ENCODE measurements at regions not wholly inside any gene's neighbourhood (a gene's known extent, or its start where the extent isn't known, plus 50 kb on each side); places are given as distances from the start of the nearest gene placed in this dataset.

DNA sequence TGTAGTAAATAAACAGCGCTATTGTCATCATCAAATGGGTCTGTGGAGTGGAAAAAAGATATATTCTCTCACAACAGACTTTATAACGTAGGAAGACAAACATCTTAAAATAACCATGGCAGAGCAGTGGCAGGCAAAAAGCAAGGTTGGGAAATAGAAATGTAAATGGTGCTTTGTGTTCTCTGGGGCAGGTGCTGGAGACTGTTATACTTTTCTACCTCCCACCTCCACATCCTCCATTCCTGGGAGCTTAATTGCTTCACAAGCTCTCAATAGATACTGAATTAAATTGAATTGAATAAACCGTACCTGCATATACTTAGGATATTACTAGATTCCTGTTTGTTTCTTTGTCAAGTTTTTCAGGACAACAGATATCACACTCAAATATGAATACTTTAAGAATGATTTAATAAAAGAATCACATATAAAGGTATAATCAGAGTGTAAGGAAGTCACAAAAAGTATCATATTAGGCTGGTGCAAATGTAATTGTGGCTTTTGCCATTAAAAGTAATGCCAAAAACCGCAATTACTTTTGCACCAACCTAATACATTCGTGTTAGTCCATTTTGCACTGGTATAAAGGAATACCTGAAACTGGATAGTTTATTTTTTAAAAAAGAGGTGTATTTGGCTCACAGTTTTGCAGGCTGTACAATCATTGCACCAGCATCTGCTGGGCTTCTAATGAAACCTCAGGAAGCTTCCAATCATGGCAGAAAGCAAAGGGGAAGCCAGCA lies 367.3 kb downstream of the GRIA2 start:
- TF ChIP-seq POLR2AphosphoS5 (IDR thresholded peaks at IDR 0.05; ENCODE audit: low read depth, low read length) (no peak), PAX5 (IDR thresholded peaks at IDR 0.05; ENCODE audit: insufficient read depth, low read length, severe bottlenecking) (no peak), SPI1 (IDR thresholded peaks at IDR 0.05; ENCODE audit: low read depth, low read length) (no peak), POU2F2 (IDR thresholded peaks at IDR 0.05; ENCODE audit: low read depth, low read length) (no peak), POLR2A (IDR thresholded peaks at IDR 0.05; ENCODE audit: low read depth, low read length) (no peak), TAF1 (IDR thresholded peaks at IDR 0.05; ENCODE audit: low read depth, low read length) (no peak)
- FAIRE-seq (no peak), DNase-seq (ENCODE audit: insufficient read length, low spot score) (no peak)

GRCh38 chr4:157582141-157582540 lies 361.6 kb downstream of the GRIA2 start:
- no peak for FAIRE-seq
- TF ChIP-seq POLR2A (IDR thresholded peaks at IDR 0.05; ENCODE audit: low read depth, low read length) (no peak), POLR2AphosphoS5 (IDR thresholded peaks at IDR 0.05; ENCODE audit: low read depth, low read length) (no peak), PAX5 (IDR thresholded peaks at IDR 0.05; ENCODE audit: insufficient read depth, low read length, severe bottlenecking) (no peak), TAF1 (IDR thresholded peaks at IDR 0.05; ENCODE audit: low read depth, low read length) (no peak), SPI1 (IDR thresholded peaks at IDR 0.05; ENCODE audit: low read depth, low read length) (no peak), POU2F2 (IDR thresholded peaks at IDR 0.05; ENCODE audit: low read depth, low read length) (no peak)
- DNase-seq (ENCODE audit: insufficient read length, low spot score): no peak

- FAIRE-seq (no peak), DNase-seq (ENCODE audit: insufficient read length, low spot score) (no peak)
- TF ChIP-seq POLR2A (IDR thresholded peaks at IDR 0.05; ENCODE audit: low read depth, low read length) (no peak), POU2F2 (IDR thresholded peaks at IDR 0.05; ENCODE audit: low read depth, low read length) (no peak), TAF1 (IDR thresholded peaks at IDR 0.05; ENCODE audit: low read depth, low read length) (no peak), SPI1 (IDR thresholded peaks at IDR 0.05; ENCODE audit: low read depth, low read length) (no peak), POLR2AphosphoS5 (IDR thresholded peaks at IDR 0.05; ENCODE audit: low read depth, low read length) (no peak), PAX5 (IDR thresholded peaks at IDR 0.05; ENCODE audit: insufficient read depth, low read length, severe bottlenecking) (no peak)
Measured at GRCh38 chr4:157576671-157577217, 356.2 kb downstream of the GRIA2 start.

- FAIRE-seq (no peak), DNase-seq (ENCODE audit: insufficient read length, low spot score) (no peak)
- TF ChIP-seq POU2F2 (IDR thresholded peaks at IDR 0.05; ENCODE audit: low read depth, low read length) (no peak), POLR2AphosphoS5 (IDR thresholded peaks at IDR 0.05; ENCODE audit: low read depth, low read length) (no peak), PAX5 (IDR thresholded peaks at IDR 0.05; ENCODE audit: insufficient read depth, low read length, severe bottlenecking) (no peak), SPI1 (IDR thresholded peaks at IDR 0.05; ENCODE audit: low read depth, low read length) (no peak), TAF1 (IDR thresholded peaks at IDR 0.05; ENCODE audit: low read depth, low read length) (no peak), POLR2A (IDR thresholded peaks at IDR 0.05; ENCODE audit: low read depth, low read length) (no peak)
Measured at GRCh38 chr4:157575339-157575738, 354.8 kb downstream of the GRIA2 start.

- no peak for TF ChIP-seq PAX5 (IDR thresholded peaks at IDR 0.05; ENCODE audit: insufficient read depth, low read length, severe bottlenecking)
- TF ChIP-seq TAF1 (IDR thresholded peaks at IDR 0.05; ENCODE audit: low read depth, low read length): no peak
- TF ChIP-seq SPI1 (IDR thresholded peaks at IDR 0.05; ENCODE audit: low read depth, low read length): no peak
- no peak for TF ChIP-seq POLR2AphosphoS5 (IDR thresholded peaks at IDR 0.05; ENCODE audit: low read depth, low read length)
- no peak for TF ChIP-seq POLR2A (IDR thresholded peaks at IDR 0.05; ENCODE audit: low read depth, low read length)
- no peak for TF ChIP-seq POU2F2 (IDR thresholded peaks at IDR 0.05; ENCODE audit: low read depth, low read length)
- DNase-seq (ENCODE audit: insufficient read length, low spot score) (no peak), FAIRE-seq (no peak)
Measured at GRCh38 chr4:157574606-157575005, 354.1 kb downstream of the GRIA2 start.

GRCh38 chr4:157572951-157573350 lies 352.4 kb downstream of the GRIA2 start:
- no peak for DNase-seq (ENCODE audit: insufficient read length, low spot score)
- TF ChIP-seq TAF1 (IDR thresholded peaks at IDR 0.05; ENCODE audit: low read depth, low read length) (no peak), PAX5 (IDR thresholded peaks at IDR 0.05; ENCODE audit: insufficient read depth, low read length, severe bottlenecking) (no peak), SPI1 (IDR thresholded peaks at IDR 0.05; ENCODE audit: low read depth, low read length) (no peak), POLR2A (IDR thresholded peaks at IDR 0.05; ENCODE audit: low read depth, low read length) (no peak), POLR2AphosphoS5 (IDR thresholded peaks at IDR 0.05; ENCODE audit: low read depth, low read length) (no peak), POU2F2 (IDR thresholded peaks at IDR 0.05; ENCODE audit: low read depth, low read length) (no peak)
- no peak for FAIRE-seq

DNA sequence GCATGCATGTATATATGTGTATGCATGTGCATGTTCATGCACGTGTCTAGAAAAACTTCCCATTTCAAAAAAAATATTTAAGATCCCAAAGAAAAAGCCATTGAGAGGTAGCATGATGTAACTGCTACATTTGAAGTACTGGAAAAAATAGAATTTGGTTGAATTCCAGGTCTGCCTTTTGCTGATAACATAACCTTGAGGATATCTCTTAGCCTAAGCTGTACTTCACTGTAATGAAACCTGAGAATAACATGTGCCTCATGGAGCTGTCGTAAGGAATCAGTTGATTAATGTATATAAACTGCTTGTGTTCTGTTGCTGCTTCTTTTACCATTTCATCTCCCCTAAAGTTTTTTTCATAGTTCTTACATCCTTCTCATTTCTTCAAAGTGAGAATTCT lies 351.8 kb downstream of the GRIA2 start:
- DNase-seq (ENCODE audit: insufficient read length, low spot score): no peak
- FAIRE-seq: no peak

DNA sequence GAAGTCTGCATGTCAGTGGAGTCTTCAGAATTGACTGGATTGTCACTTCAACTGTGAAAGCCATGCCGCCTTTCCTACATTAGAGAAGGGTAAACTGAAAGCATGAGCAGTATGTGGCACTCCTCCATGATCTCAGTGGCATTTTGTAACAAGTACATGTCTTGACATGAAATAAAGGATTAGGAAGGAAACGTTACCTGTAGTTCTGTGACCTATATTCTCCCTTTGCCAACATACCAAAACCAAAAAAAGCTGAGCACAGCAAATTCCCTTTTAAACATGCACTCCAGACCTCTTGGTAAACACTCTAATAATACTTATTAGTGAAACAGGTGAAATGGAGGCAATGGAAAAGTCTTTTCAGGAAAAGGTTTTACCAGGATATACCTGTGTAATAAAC lies 344.2 kb downstream of the GRIA2 start:
- no peak for DNase-seq (ENCODE audit: insufficient read length, low spot score)
- no peak for FAIRE-seq
- TF ChIP-seq POLR2AphosphoS5 (IDR thresholded peaks at IDR 0.05; ENCODE audit: low read depth, low read length) (no peak), POU2F2 (IDR thresholded peaks at IDR 0.05; ENCODE audit: low read depth, low read length) (no peak), SPI1 (IDR thresholded peaks at IDR 0.05; ENCODE audit: low read depth, low read length) (no peak), PAX5 (IDR thresholded peaks at IDR 0.05; ENCODE audit: insufficient read depth, low read length, severe bottlenecking) (no peak), TAF1 (IDR thresholded peaks at IDR 0.05; ENCODE audit: low read depth, low read length) (no peak), POLR2A (IDR thresholded peaks at IDR 0.05; ENCODE audit: low read depth, low read length) (no peak)

More for the DNA sequence above, 351.8 kb downstream of the GRIA2 start:
- TF ChIP-seq TAF1 (IDR thresholded peaks at IDR 0.05; ENCODE audit: low read depth, low read length) (no peak), POU2F2 (IDR thresholded peaks at IDR 0.05; ENCODE audit: low read depth, low read length) (no peak), POLR2AphosphoS5 (IDR thresholded peaks at IDR 0.05; ENCODE audit: low read depth, low read length) (no peak), SPI1 (IDR thresholded peaks at IDR 0.05; ENCODE audit: low read depth, low read length) (no peak), POLR2A (IDR thresholded peaks at IDR 0.05; ENCODE audit: low read depth, low read length) (no peak), PAX5 (IDR thresholded peaks at IDR 0.05; ENCODE audit: insufficient read depth, low read length, severe bottlenecking) (no peak)

- DNase-seq (ENCODE audit: insufficient read length, low spot score) (no peak), FAIRE-seq (no peak)
- TF ChIP-seq POLR2A (IDR thresholded peaks at IDR 0.05; ENCODE audit: low read depth, low read length) (no peak), POLR2AphosphoS5 (IDR thresholded peaks at IDR 0.05; ENCODE audit: low read depth, low read length) (no peak), TAF1 (IDR thresholded peaks at IDR 0.05; ENCODE audit: low read depth, low read length) (no peak), SPI1 (IDR thresholded peaks at IDR 0.05; ENCODE audit: low read depth, low read length) (no peak), PAX5 (IDR thresholded peaks at IDR 0.05; ENCODE audit: insufficient read depth, low read length, severe bottlenecking) (no peak), POU2F2 (IDR thresholded peaks at IDR 0.05; ENCODE audit: low read depth, low read length) (no peak)
Measured at GRCh38 chr4:157564218-157564617, 343.7 kb downstream of the GRIA2 start.
